COLO829 (cell line): ENCODE measurements at regions not wholly inside any gene's neighbourhood (a gene's known extent, or its start where the extent isn't known, plus 50 kb on each side); places are given as distances from the start of the nearest gene placed in this dataset.

ENCODE experiments used
- DNase-seq: peaks from one replicate; pipeline ENCODE4 v3.0.0; 2012; ENCODE audit warnings: low spot score

GRCh38 chr19:33898062-33898677 is 101.5 kb downstream of the KCTD15 start:
- DNase-seq = no peak

DNA sequence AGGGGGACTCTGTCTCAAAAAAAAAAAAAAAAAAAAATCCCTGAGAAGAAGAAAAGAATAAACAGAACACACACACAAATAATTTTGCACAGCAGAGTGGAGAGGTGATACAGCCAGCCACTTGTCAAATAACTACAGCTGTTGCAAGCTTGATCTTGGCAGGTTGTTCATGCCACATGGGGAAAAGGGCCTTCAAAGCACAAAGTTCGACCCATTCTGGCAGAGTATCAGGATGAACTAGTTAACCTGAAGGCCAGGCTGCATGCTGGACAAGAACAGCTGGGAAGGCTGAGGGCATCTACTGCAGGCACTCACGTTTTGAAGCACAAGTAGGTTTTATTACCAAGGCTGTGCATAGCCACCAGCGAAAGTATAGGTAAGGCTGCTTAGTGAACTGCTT is 104.1 kb downstream of the KCTD15 start:
- DNase-seq = no peak

DNA sequence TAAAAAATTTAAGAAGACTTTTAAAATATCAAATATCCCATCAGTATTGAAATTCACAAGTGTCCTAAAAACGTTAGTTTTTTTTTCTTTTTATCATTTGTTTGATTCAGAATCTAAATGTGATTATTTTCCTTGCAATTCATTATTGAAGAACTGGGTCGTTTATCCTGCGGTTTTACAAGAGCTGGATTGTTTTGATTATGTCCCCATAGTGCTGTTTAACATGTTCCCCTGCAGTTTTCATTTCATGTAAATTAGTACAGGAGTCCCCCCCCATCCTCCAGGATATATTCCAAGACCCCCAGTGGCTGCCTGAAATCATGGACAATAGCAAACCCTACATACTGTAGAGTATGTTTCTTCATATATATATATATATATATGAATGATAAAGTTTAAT is 105.7 kb downstream of the KCTD15 start:
- DNase-seq = no peak

DNA sequence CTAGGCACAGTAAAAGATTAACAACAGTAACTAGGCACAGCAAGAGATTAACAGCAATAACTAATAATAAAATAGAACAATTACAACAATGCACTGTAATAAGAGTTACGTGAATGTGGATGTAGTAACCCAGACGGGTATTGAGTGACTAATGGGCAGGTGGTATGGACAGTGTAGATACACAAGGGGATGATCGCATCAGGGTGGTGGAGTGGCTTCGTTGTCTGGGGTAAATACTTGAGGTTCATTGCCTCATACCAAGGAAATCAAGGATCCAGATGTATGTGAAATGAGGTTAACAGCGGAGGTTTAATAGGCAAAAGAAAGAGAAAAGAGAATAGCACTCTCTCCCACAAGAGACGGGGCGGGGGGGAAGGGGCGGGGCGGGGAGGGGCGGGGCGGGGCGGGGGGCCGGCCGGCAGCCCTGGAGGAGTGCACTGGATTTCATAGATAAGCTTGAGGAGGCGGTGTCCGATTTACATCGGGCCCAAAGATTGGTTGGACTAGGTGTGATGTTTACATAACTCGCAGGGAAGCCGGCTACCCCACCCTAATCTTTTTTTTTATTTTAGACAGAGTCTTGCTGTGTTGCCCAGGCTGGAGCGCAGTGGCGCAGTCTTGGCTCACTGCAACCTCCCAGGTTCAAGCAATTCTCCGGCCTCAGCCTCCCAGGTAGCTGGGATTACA is 106.3 kb downstream of the KCTD15 start:
- no peak for DNase-seq

DNA sequence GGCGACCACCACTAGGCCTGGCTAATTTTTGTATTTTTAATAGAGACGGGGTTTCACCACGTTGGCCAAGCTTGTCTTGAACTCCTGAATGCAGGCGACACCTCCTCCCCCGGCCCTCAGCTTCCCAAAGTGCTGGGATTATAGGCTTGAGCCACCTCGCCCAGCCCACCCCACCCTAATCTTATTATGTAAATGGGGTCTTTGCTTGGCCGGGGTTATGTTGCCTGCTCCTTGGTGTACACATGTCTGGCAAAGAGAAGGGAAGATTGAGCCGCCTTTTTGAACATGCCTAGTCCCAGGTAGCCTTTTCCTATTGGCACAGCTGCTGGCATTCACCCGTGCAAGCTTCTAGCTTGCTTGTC is 106.8 kb downstream of the KCTD15 start:
- DNase-seq = no peak

GRCh38 chr19:33904681-33905080 is 108.0 kb downstream of the KCTD15 start:
- no peak for DNase-seq

GRCh38 chr19:33905473-33905936 is 108.8 kb downstream of the KCTD15 start:
- no peak for DNase-seq

- DNase-seq = no peak
Observed at GRCh38 chr19:33905937-33906577, 109.4 kb downstream of the KCTD15 start.

- no peak for DNase-seq
Observed at GRCh38 chr19:33906578-33907335, 110.1 kb downstream of the KCTD15 start.

- no peak for DNase-seq
Observed at GRCh38 chr19:33910922-33911321, 114.3 kb downstream of the KCTD15 start.

DNA sequence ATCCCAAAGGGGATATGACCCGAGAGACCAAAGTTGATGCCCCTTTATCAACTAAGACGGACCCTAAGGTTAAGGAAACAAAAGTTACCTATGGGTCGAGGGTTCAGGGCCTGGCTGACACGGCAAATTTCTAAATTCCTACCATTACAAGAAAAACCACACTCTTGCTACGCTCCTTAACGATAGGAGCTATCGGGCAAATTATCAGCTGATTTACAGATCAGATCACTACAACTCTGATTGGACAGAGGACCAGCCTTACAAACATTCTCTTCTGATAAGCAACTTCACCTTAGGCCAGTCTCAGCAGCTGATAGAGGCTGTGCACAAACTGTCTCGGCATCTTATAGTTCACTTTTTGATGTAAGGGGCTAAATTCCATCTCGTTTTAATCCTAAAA is 117.9 kb downstream of the KCTD15 start:
- DNase-seq = no peak

DNA sequence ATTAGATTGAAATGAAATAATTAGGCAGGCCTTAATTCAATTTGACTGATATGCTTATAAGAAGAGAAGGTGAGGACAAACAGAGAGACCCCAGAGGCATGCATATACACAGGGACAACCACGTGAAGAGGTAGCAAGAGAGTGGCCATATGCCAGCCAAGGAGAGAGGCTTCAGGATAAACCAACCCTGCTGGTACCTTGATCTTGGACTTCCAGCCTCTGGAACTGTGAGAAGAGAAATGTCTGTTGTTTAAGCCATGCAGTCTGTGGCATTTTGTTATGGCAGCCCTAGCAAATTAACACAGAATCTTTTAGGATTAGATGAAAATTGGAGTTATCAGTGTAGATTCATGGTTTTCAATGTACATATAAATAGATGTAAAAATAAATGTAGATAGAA is 120.1 kb downstream of the KCTD15 start:
- no peak for DNase-seq

DNA sequence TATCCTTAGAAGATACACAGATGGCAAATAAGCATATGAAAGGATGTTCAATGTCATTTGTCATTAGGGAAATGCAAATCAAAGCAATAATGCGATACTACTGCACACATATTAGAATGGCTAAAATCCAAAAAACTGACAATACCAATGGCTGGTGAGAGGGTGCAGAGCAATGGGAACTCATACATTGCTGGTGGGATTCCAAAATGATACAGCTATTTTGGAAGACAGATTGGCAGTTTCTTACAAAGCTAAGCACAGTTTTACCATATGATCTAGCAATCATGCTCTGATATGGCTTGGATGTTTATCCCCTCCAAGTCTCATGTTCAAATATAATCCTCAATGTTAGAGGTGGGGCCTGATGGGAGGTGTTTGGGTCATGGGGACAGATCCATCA is 122.6 kb downstream of the KCTD15 start:
- DNase-seq = no peak

GRCh38 chr19:33921165-33921564 is 124.5 kb downstream of the KCTD15 start:
- no peak for DNase-seq

DNA sequence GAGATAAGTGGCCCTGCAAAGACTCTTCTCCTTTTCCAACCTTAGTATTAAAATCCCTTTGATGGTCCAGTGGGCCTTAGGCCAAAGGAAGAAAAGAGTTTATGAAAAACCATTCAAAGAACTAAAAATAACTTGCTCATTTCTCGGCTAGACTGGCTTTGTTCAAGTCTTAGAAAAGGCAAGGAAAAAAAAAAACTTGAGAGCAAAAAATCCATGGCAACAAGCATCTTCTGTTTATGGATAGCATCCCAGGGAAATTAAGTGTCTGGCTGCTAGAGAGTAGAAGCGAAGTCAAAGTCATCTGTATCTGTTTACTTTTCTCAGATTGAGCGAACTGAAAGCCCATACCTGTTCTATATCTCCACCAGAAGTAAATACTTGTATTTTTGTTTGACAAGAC is 129.6 kb downstream of the KCTD15 start:
- DNase-seq = no peak

DNA sequence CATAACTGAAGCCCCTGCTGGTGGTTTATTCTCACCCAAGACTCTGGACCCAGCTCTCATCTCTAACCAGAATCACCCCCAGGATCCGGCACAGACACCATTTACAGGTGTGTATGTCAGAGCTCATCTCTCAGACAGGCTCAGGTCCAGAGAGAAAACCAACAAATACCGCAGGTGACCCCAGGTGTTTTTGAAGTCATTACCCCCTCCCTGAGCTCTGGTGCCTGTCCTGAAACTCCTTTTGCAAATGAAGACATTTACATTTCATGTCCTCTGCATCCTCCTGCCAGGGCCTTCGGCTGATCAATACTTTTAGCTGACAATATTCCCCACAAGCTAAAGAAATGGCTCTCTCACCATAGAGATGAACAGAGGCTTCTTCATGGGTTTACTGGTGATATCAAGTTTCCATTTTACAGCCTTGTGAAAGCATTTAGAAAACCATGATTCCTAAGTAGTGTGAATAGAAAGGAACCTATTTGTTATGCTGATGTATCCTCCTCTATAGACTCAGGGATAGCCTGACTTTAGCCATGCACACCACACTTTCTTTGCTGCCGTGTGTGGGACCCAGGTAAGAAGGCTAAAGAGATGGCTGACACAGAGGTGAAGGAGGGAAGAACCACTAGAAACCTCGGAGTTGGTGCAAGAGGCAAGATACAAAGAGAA is 131.3 kb downstream of the KCTD15 start:
- no peak for DNase-seq

DNA sequence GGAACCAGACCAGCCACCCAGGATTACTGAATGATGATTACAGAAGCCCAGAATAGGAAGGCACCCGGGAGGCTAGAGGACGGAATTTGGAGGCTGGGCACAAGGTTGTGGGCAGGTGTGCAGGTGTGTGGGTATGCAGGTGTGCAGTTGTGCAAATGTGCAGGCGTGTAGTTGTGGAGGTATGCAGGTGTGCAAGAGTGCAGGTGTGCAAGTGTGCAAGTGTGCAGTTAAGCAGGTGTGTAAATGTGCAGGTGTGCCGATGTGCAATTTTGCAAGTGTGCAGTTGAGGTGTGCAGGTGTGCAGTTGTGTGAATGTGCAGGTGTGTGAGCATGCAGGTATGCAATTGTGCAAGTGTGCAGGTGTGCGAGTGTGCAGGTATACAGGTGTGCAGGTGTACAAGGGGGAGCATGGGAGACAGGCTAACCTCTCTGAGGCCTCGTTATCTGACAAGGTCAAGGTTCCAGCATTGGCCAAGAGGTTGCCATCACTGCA is 131.8 kb downstream of the KCTD15 start:
- DNase-seq = no peak

DNA sequence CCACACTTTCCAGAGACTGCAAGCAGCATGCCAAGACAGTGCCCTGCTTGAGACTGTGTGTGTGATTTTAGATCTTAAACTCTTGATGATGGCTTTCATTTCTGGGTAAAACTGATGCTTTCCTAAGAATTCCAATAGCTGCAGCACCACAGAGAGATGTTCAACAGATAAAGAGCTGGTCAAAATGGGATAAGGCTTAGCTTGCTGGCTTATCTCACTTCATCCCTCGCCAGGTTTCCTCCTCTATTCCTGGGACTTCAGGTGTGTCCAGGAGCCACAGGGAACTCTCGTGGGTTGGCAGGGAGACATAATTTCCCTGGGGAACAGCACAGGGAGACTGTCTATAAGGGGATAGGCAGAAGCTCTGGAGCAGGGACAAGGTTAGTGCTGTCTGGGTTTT is 137.3 kb downstream of the KCTD15 start:
- no peak for DNase-seq

- DNase-seq = no peak
Observed at GRCh38 chr19:33938821-33939220, 142.2 kb downstream of the KCTD15 start.

DNA sequence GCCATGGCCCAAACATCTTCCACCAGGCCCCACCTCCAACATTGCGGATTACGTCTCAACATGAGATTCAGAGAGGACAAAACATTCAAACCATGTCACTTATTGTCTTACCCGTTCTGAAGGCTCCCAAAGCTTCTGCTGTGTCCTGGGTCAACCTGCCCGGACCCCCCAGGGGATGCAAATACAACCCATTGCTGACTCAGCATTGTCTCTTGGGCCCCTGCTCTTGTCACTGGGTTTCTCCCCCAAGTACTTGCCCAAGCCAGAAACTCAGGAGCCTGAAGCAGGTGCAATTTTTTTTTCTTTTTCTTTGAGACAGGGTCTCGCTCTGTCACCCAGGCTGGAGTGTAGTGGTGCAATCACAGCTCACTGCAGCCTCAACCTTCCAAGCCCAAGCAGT is 144.5 kb downstream of the KCTD15 start:
- no peak for DNase-seq

- no peak for DNase-seq
Observed at GRCh38 chr19:33946535-33947264, 150.0 kb downstream of the KCTD15 start.
